ENCODE measurements at regions not wholly inside any gene's neighbourhood (a gene's known extent, or its start where the extent isn't known, plus 50 kb on each side); places are given as distances from the start of the nearest gene placed in this dataset.

GRCh38 chr10:113459626-113460280 lies 93.1 kb upstream of the HABP2 start:
- TF ChIP-seq, protein P1, sequence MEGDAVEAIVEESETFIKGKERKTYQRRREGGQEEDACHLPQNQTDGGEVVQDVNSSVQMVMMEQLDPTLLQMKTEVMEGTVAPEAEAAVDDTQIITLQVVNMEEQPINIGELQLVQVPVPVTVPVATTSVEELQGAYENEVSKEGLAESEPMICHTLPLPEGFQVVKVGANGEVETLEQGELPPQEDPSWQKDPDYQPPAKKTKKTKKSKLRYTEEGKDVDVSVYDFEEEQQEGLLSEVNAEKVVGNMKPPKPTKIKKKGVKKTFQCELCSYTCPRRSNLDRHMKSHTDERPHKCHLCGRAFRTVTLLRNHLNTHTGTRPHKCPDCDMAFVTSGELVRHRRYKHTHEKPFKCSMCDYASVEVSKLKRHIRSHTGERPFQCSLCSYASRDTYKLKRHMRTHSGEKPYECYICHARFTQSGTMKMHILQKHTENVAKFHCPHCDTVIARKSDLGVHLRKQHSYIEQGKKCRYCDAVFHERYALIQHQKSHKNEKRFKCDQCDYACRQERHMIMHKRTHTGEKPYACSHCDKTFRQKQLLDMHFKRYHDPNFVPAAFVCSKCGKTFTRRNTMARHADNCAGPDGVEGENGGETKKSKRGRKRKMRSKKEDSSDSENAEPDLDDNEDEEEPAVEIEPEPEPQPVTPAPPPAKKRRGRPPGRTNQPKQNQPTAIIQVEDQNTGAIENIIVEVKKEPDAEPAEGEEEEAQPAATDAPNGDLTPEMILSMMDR (conservative IDR thresholded peaks at IDR 0.05; ENCODE audit: control insufficient read depth, insufficient read depth, low read depth, low read length): no peak
- DNase-seq (ENCODE audit: low read depth): no peak
- no peak overlapping the region for H3K4me3 ChIP-seq (ENCODE audit: control insufficient read depth, low read depth, low read length)

DNA sequence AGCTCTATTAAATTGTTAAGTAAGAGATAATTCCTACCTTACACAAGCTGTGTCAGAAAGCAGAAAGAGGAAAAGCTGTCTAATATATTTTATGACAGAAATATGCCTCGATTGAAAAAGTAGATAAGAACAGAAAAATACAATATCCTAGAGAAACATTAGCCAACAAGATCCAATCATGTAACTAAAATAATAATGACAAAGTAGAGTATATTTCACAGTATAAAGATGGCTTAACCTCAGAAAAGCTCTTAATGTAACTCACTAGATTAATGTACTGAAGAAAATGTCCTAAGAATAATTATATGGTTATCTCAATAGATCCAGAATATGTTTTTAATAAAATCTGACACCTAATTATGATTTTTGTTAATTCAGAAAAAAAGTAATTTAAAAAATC lies 89.8 kb upstream of the HABP2 start:
- DNase-seq (ENCODE audit: low read depth): no peak
- H3K4me3 ChIP-seq (ENCODE audit: control insufficient read depth, low read depth, low read length): no peak overlapping the region
- TF ChIP-seq, protein P1 (conservative IDR thresholded peaks at IDR 0.05; ENCODE audit: control insufficient read depth, insufficient read depth, low read depth, low read length): no peak

DNA sequence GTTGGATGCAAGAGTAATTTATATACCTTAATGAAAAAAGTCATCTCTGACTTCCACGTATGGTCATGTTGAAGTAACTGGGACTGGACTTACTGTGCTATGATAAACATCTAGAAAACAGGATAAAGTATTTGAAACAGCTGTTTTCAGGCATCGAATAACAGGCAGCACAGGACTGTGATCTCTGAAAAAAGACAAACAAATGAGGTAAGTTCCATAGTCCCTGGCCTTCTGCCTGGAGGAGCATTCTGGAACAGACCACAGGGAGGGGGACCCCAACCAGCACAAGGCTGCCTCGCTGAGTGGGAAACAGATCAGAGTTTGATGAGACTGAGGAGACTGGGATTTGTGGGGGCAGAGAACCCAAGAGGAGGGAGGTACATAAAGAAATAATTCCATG lies 89.1 kb upstream of the HABP2 start:
- peak; percentile 10 for DNase-seq (ENCODE audit: low read depth)
- TF ChIP-seq, protein P1 (conservative IDR thresholded peaks at IDR 0.05; ENCODE audit: control insufficient read depth, insufficient read depth, low read depth, low read length): no peak
- no peak overlapping the region for H3K4me3 ChIP-seq (ENCODE audit: control insufficient read depth, low read depth, low read length)

GRCh38 chr10:113469796-113470195 lies 83.1 kb upstream of the HABP2 start:
- H3K4me3 ChIP-seq (ENCODE audit: control insufficient read depth, low read depth, low read length): no peak overlapping the region
- TF ChIP-seq, protein P1 (conservative IDR thresholded peaks at IDR 0.05; ENCODE audit: control insufficient read depth, insufficient read depth, low read depth, low read length): no peak

DNA sequence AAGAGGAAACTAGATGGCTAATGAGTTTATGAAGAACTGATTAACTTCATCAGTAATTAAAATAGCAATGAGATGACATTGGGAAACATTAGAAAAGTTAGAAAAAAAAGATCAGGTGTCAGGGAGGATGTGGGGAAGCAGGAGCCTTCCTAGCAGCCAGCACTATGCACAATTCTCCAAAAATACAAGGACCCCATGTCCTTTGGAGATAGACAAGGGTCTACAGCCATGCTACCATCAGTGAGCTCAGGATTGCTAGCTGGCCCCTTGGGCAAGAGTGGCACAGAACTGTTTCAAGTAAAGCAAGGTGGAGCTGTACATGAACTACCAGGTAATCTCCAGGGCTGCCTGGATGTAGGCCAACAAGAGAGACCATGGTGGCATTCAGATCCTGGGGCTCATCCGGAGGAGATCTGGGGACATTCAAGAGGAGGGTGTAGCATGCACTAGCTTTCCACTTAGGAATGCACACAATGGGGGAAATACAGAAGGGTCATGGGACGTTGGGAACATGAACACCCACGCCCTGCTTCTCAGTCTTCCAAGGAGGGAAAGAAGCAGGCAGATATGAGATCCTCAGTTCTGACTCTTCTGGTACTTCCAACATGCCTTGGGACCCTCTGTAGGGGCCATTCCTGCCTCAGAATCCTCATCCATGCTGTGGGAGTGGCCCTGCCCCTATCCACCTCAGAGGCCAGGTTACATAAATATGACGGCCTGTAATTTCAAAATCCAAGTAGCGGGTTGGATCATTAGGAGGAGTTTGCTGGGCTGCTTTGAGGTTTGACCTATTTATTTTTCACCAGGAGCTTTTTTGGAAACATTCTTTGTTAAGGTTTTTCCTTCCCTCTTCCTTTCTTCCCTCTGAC lies 82.2 kb upstream of the HABP2 start:
- DNase-seq (ENCODE audit: low read depth): no peak
- no peak overlapping the region for H3K4me3 ChIP-seq (ENCODE audit: control insufficient read depth, low read depth, low read length)
- TF ChIP-seq, protein P1 (conservative IDR thresholded peaks at IDR 0.05; ENCODE audit: control insufficient read depth, insufficient read depth, low read depth, low read length): no peak

More at GRCh38 chr10:113469796-113470195, 83.1 kb upstream of the HABP2 start:
- no peak for DNase-seq (ENCODE audit: low read depth)

- no peak overlapping the region for H3K4me3 ChIP-seq (ENCODE audit: control insufficient read depth, low read depth, low read length)
- TF ChIP-seq, protein P1 (conservative IDR thresholded peaks at IDR 0.05; ENCODE audit: control insufficient read depth, insufficient read depth, low read depth, low read length): no peak
- no peak for DNase-seq (ENCODE audit: low read depth)
Measured at GRCh38 chr10:113471241-113471996, 81.4 kb upstream of the HABP2 start.

Data from fibroblast of mammary gland (primary cell).